ENCODE measurements at regions not wholly inside any gene's neighbourhood (a gene's known extent, or its start where the extent isn't known, plus 50 kb on each side); places are given as distances from the start of the nearest gene placed in this dataset.
A peak's percentile ranks its signal among the peaks of the same experiment; 100 is the strongest.

GRCh38 chr4:123696687-123697086, 300.1 kb downstream of the SPRY1 start:
- no peaks in the 10 kb centered on the region for H3K36me3 ChIP-seq (ENCODE audit: control insufficient read depth, insufficient read depth, low read length)
- H3K4me3 ChIP-seq (ENCODE audit: low read length), result no peak overlapping the region
- no peak overlapping the region for H3K27ac ChIP-seq (ENCODE audit: low read depth, low read length)
- H3K27me3 ChIP-seq (ENCODE audit: control insufficient read depth, insufficient read depth, low read length), result no peaks in the 10 kb centered on the region
- H3K9ac ChIP-seq (ENCODE audit: low read length), result no peak overlapping the region
- peaks cover 3% of the 10 kb centered on the region for H3K4me1 ChIP-seq (ENCODE audit: control insufficient read depth, insufficient read depth, low read length)

GRCh38 chr4:123698556-123698955, 302.0 kb downstream of the SPRY1 start:
- H3K27me3 ChIP-seq (ENCODE audit: control insufficient read depth, insufficient read depth, low read length), result no peaks in the 10 kb centered on the region
- H3K4me3 ChIP-seq (ENCODE audit: low read length), result no peak overlapping the region
- no peaks in the 10 kb centered on the region for H3K36me3 ChIP-seq (ENCODE audit: control insufficient read depth, insufficient read depth, low read length)
- peaks cover 3% of the 10 kb centered on the region for H3K4me1 ChIP-seq (ENCODE audit: control insufficient read depth, insufficient read depth, low read length)
- H3K9ac ChIP-seq (ENCODE audit: low read length), result no peak overlapping the region
- no peak overlapping the region for H3K27ac ChIP-seq (ENCODE audit: low read depth, low read length)

GRCh38 chr4:123699880-123700771, 303.5 kb downstream of the SPRY1 start:
- H3K27ac ChIP-seq (ENCODE audit: low read depth, low read length), result peak overlapping the region; percentile 51
- no peak overlapping the region for H3K4me3 ChIP-seq (ENCODE audit: low read length)
- no peaks in the 10 kb centered on the region for H3K27me3 ChIP-seq (ENCODE audit: control insufficient read depth, insufficient read depth, low read length)
- no peak overlapping the region for H3K9ac ChIP-seq (ENCODE audit: low read length)
- no peaks in the 10 kb centered on the region for H3K36me3 ChIP-seq (ENCODE audit: control insufficient read depth, insufficient read depth, low read length)
- H3K4me1 ChIP-seq (ENCODE audit: control insufficient read depth, insufficient read depth, low read length), result peaks cover 3% of the 10 kb centered on the region

GRCh38 chr4:123701131-123701575, 304.6 kb downstream of the SPRY1 start:
- H3K27ac ChIP-seq (ENCODE audit: low read depth, low read length), result peak overlapping the region; percentile 51
- H3K4me3 ChIP-seq (ENCODE audit: low read length), result no peak overlapping the region
- no peaks in the 10 kb centered on the region for H3K27me3 ChIP-seq (ENCODE audit: control insufficient read depth, insufficient read depth, low read length)
- H3K4me1 ChIP-seq (ENCODE audit: control insufficient read depth, insufficient read depth, low read length), result peaks cover 3% of the 10 kb centered on the region
- no peak overlapping the region for H3K9ac ChIP-seq (ENCODE audit: low read length)
- no peaks in the 10 kb centered on the region for H3K36me3 ChIP-seq (ENCODE audit: control insufficient read depth, insufficient read depth, low read length)

- Histone ChIP-seq H3K27me3 (ENCODE audit: control insufficient read depth, insufficient read depth, low read length) (no peaks in the 10 kb centered on the region), H3K4me1 (ENCODE audit: control insufficient read depth, insufficient read depth, low read length) (no peaks in the 10 kb centered on the region), H3K27ac (ENCODE audit: low read depth, low read length) (no peak overlapping the region)
Measured at GRCh38 chr4:123705419-123705818, 308.8 kb downstream of the SPRY1 start.

GRCh38 chr4:123706973-123707372, 310.4 kb downstream of the SPRY1 start:
- no peak overlapping the region for H3K9ac ChIP-seq (ENCODE audit: low read length)
- H3K27ac ChIP-seq (ENCODE audit: low read depth, low read length), result no peak overlapping the region
- H3K4me3 ChIP-seq (ENCODE audit: low read length), result no peak overlapping the region

More at GRCh38 chr4:123705419-123705818, 308.8 kb downstream of the SPRY1 start:
- no peaks in the 10 kb centered on the region for H3K36me3 ChIP-seq (ENCODE audit: control insufficient read depth, insufficient read depth, low read length)
- H3K4me3 ChIP-seq (ENCODE audit: low read length), result no peak overlapping the region
- H3K9ac ChIP-seq (ENCODE audit: low read length), result no peak overlapping the region

GRCh38 chr4:123708902-123709301, 312.3 kb downstream of the SPRY1 start:
- H3K36me3 ChIP-seq (ENCODE audit: control insufficient read depth, insufficient read depth, low read length), result no peaks in the 10 kb centered on the region
- no peaks in the 10 kb centered on the region for H3K27me3 ChIP-seq (ENCODE audit: control insufficient read depth, insufficient read depth, low read length)
- H3K4me1 ChIP-seq (ENCODE audit: control insufficient read depth, insufficient read depth, low read length), result no peaks in the 10 kb centered on the region
- no peak overlapping the region for H3K4me3 ChIP-seq (ENCODE audit: low read length)
- no peak overlapping the region for H3K9ac ChIP-seq (ENCODE audit: low read length)
- H3K27ac ChIP-seq (ENCODE audit: low read depth, low read length), result no peak overlapping the region

More at GRCh38 chr4:123706973-123707372, 310.4 kb downstream of the SPRY1 start:
- Histone ChIP-seq H3K27me3 (ENCODE audit: control insufficient read depth, insufficient read depth, low read length) (no peaks in the 10 kb centered on the region), H3K36me3 (ENCODE audit: control insufficient read depth, insufficient read depth, low read length) (no peaks in the 10 kb centered on the region), H3K4me1 (ENCODE audit: control insufficient read depth, insufficient read depth, low read length) (no peaks in the 10 kb centered on the region)

- Histone ChIP-seq H3K4me1 (ENCODE audit: control insufficient read depth, insufficient read depth, low read length) (no peaks in the 10 kb centered on the region), H3K27ac (ENCODE audit: low read depth, low read length) (no peak overlapping the region)
Measured at GRCh38 chr4:123709336-123709735, 312.7 kb downstream of the SPRY1 start.

GRCh38 chr4:123731035-123731434, 334.4 kb downstream of the SPRY1 start:
- no peaks in the 10 kb centered on the region for H3K4me1 ChIP-seq (ENCODE audit: control insufficient read depth, insufficient read depth, low read length)
- no peak overlapping the region for H3K4me3 ChIP-seq (ENCODE audit: low read length)
- H3K36me3 ChIP-seq (ENCODE audit: control insufficient read depth, insufficient read depth, low read length), result no peaks in the 10 kb centered on the region
- H3K9ac ChIP-seq (ENCODE audit: low read length), result no peak overlapping the region
- H3K27ac ChIP-seq (ENCODE audit: low read depth, low read length), result no peak overlapping the region
- no peaks in the 10 kb centered on the region for H3K27me3 ChIP-seq (ENCODE audit: control insufficient read depth, insufficient read depth, low read length)

More at GRCh38 chr4:123709336-123709735, 312.7 kb downstream of the SPRY1 start:
- Histone ChIP-seq H3K27me3 (ENCODE audit: control insufficient read depth, insufficient read depth, low read length) (no peaks in the 10 kb centered on the region), H3K36me3 (ENCODE audit: control insufficient read depth, insufficient read depth, low read length) (no peaks in the 10 kb centered on the region), H3K9ac (ENCODE audit: low read length) (no peak overlapping the region), H3K4me3 (ENCODE audit: low read length) (no peak overlapping the region)

GRCh38 chr4:123737156-123737555, 340.6 kb downstream of the SPRY1 start:
- no peak overlapping the region for H3K27ac ChIP-seq (ENCODE audit: low read depth, low read length)
- H3K4me1 ChIP-seq (ENCODE audit: control insufficient read depth, insufficient read depth, low read length), result no peaks in the 10 kb centered on the region
- no peak overlapping the region for H3K9ac ChIP-seq (ENCODE audit: low read length)
- H3K27me3 ChIP-seq (ENCODE audit: control insufficient read depth, insufficient read depth, low read length), result no peaks in the 10 kb centered on the region
- H3K4me3 ChIP-seq (ENCODE audit: low read length), result no peak overlapping the region
- no peaks in the 10 kb centered on the region for H3K36me3 ChIP-seq (ENCODE audit: control insufficient read depth, insufficient read depth, low read length)

GRCh38 chr4:123739806-123740205, 343.2 kb downstream of the SPRY1 start:
- H3K36me3 ChIP-seq (ENCODE audit: control insufficient read depth, insufficient read depth, low read length), result no peaks in the 10 kb centered on the region
- no peaks in the 10 kb centered on the region for H3K27me3 ChIP-seq (ENCODE audit: control insufficient read depth, insufficient read depth, low read length)
- no peak overlapping the region for H3K4me3 ChIP-seq (ENCODE audit: low read length)
- no peak overlapping the region for H3K9ac ChIP-seq (ENCODE audit: low read length)
- H3K27ac ChIP-seq (ENCODE audit: low read depth, low read length), result no peak overlapping the region
- peaks cover 6% of the 10 kb centered on the region for H3K4me1 ChIP-seq (ENCODE audit: control insufficient read depth, insufficient read depth, low read length)

- no peak overlapping the region for H3K27ac ChIP-seq (ENCODE audit: low read depth, low read length)
- no peaks in the 10 kb centered on the region for H3K27me3 ChIP-seq (ENCODE audit: control insufficient read depth, insufficient read depth, low read length)
- no peak overlapping the region for H3K9ac ChIP-seq (ENCODE audit: low read length)
- H3K4me1 ChIP-seq (ENCODE audit: control insufficient read depth, insufficient read depth, low read length), result peaks cover 9% of the 10 kb centered on the region
- H3K36me3 ChIP-seq (ENCODE audit: control insufficient read depth, insufficient read depth, low read length), result no peaks in the 10 kb centered on the region
- no peak overlapping the region for H3K4me3 ChIP-seq (ENCODE audit: low read length)
Measured at GRCh38 chr4:123740236-123740635, 343.6 kb downstream of the SPRY1 start.

GRCh38 chr4:123741906-123742305, 345.3 kb downstream of the SPRY1 start:
- peaks cover 9% of the 10 kb centered on the region for H3K4me1 ChIP-seq (ENCODE audit: control insufficient read depth, insufficient read depth, low read length)
- no peak overlapping the region for H3K27ac ChIP-seq (ENCODE audit: low read depth, low read length)
- no peak overlapping the region for H3K4me3 ChIP-seq (ENCODE audit: low read length)
- H3K27me3 ChIP-seq (ENCODE audit: control insufficient read depth, insufficient read depth, low read length), result no peaks in the 10 kb centered on the region
- H3K9ac ChIP-seq (ENCODE audit: low read length), result no peak overlapping the region
- no peaks in the 10 kb centered on the region for H3K36me3 ChIP-seq (ENCODE audit: control insufficient read depth, insufficient read depth, low read length)
